Activated T-helper 1 cell treated with anti-CD3 and anti-CD28 coated beads, Interleukin-12 subunit alpha, Interleukin-12 subunit beta, Interleukin-2, Interleukin-4 antibody, amounts not matched to agents 30 ng/mL and 10 ng/mL and 1 ng/mL, durations not matched to agents 14 hours and 24 hours and 36 hours (primary cell): ENCODE measurements at regions not wholly inside any gene's neighbourhood (a gene's known extent, or its start where the extent isn't known, plus 50 kb on each side); places are given as distances from the start of the nearest gene placed in this dataset.
"Not testable (repeated sequence)": the region's sequence is repeated elsewhere in the genome, so short reads cannot be mapped to it uniquely, and the experiment has no call there.

ENCODE experiments used
- DNase-seq: peaks from one replicate; pipeline ENCODE4 v3.0.0; 2021; ENCODE audit warnings: low spot score
- H3K27ac Mint-ChIP-seq: one replicate; pipeline ENCODE4 v1.8.0; 2021; ENCODE audit warnings: mild to moderate bottlenecking, mixed read lengths
- H3K27me3 Mint-ChIP-seq: one replicate; pipeline ENCODE4 v1.8.0; 2022; ENCODE audit warnings: mild to moderate bottlenecking, moderate library complexity, mixed read lengths; ENCODE audit not compliant: insufficient read depth
- H3K36me3 Mint-ChIP-seq: one replicate; pipeline ENCODE4 v1.8.0; 2021; ENCODE audit warnings: low read depth, mixed read lengths
- H3K4me1 Mint-ChIP-seq: one replicate; pipeline ENCODE4 v1.8.0; 2021; ENCODE audit warnings: low read depth, mixed read lengths
- H3K4me3 Mint-ChIP-seq: one replicate; pipeline ENCODE4 v1.8.0; 2021; ENCODE audit warnings: mild to moderate bottlenecking, moderate library complexity, mixed read lengths
- H3K9me3 Mint-ChIP-seq: one replicate; pipeline ENCODE4 v1.8.0; 2021; ENCODE audit warnings: mixed read lengths
- intact Hi-C: fragments of 100-400 bp; cut with micrococcal nuclease; formaldehyde crosslinking; loops from one replicate; pipeline ENCODE4 v1.15.1; 2024

DNA sequence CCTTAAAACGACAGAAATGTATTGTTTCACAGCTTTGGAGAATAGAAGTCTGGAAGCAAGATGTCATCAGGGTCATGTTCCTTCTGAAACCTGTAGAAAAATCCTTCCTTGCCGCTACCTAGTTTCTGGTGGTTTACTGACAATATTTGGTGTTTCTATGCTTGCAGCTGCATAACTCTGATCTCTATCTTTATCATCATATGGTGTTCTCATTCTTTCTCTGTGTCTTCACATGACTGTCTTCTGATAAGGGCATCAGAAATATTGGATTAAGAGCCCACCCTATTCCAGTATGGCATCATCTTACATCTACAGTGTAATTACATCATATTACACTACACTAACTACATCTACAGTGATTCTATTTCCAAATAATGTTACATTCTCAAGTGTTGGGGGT lies 148.0 kb downstream of the MANEA start:
- intact Hi-C loops: no loop called here
- Mint-ChIP-seq H3K27ac (no peak overlapping the region), H3K4me3 (no peak overlapping the region), H3K9me3 (no peaks in the 10 kb centered on the region), H3K36me3 (no peaks in the 10 kb centered on the region), H3K27me3 (no peaks in the 10 kb centered on the region), H3K4me1 (no peaks in the 10 kb centered on the region)
- DNase-seq: no peak

- intact Hi-C loops: no loop called here
- no peak for DNase-seq
- H3K9me3 Mint-ChIP-seq: no peaks in the 10 kb centered on the region
These were observed 162.8 kb downstream of the MANEA start for GRCh38 chr6:95740157-95740556.

DNA sequence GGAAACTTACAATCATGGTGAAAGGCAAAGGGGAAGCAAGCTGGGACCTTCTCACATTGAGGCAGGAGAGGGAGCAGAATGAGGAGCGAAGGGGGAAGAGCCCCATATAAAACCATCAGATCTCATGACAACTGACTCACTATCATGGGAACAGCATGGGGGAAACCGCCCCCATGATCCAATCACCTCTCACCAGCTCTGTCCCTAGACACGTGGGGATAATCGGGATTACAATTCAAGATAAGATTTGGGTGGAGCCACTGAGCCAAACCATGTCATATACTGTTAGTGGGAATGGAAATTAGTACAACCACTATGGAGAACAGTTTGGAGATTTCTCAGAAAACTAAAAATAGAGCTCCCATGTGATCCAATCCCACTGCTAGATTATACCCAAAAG lies 163.7 kb downstream of the MANEA start:
- Mint-ChIP-seq H3K4me3 (no peak overlapping the region), H3K27ac (no peak overlapping the region), H3K4me1 (no peaks in the 10 kb centered on the region), H3K27me3 (no peaks in the 10 kb centered on the region), H3K36me3 (no peaks in the 10 kb centered on the region), H3K9me3 (no peaks in the 10 kb centered on the region)
- no peak for DNase-seq
- intact Hi-C loops: no loop called here

More at GRCh38 chr6:95740157-95740556, 162.8 kb downstream of the MANEA start:
- no peak overlapping the region for H3K4me3 Mint-ChIP-seq
- no peaks in the 10 kb centered on the region for H3K4me1 Mint-ChIP-seq
- H3K36me3 Mint-ChIP-seq: no peaks in the 10 kb centered on the region
- no peak overlapping the region for H3K27ac Mint-ChIP-seq
- H3K27me3 Mint-ChIP-seq: no peaks in the 10 kb centered on the region

GRCh38 chr6:95742767-95743289 lies 165.5 kb downstream of the MANEA start:
- no peaks in the 10 kb centered on the region for H3K36me3 Mint-ChIP-seq
- H3K4me3 Mint-ChIP-seq: no peak overlapping the region
- no peaks in the 10 kb centered on the region for H3K27me3 Mint-ChIP-seq
- H3K9me3 Mint-ChIP-seq: no peaks in the 10 kb centered on the region
- intact Hi-C loops: no loop called here
- DNase-seq: no peak
- H3K27ac Mint-ChIP-seq: no peak overlapping the region
- H3K4me1 Mint-ChIP-seq: no peaks in the 10 kb centered on the region

DNA sequence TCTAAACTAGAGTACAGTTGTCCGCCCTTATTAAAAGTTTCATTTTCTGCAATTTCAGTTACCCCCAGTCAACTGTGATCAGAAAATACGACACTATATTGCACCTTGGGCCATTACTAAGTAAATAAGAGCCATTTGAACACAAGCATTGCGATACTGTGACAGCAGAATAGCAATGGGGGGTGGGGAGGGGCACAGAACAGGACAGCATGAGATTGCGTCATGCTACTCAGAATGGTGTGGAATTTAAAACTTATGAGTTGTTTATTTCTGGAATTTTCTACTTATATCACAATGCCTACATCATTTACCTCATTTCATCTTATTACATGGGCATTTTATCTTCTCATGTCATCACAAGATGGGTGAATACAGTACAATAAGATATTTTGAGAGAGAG lies 166.3 kb downstream of the MANEA start:
- H3K27me3 Mint-ChIP-seq: no peaks in the 10 kb centered on the region
- no peaks in the 10 kb centered on the region for H3K9me3 Mint-ChIP-seq
- no peaks in the 10 kb centered on the region for H3K36me3 Mint-ChIP-seq
- no peaks in the 10 kb centered on the region for H3K4me1 Mint-ChIP-seq
- intact Hi-C loops: no loop called here
- no peak overlapping the region for H3K27ac Mint-ChIP-seq
- H3K4me3 Mint-ChIP-seq: no peak overlapping the region
- no peak for DNase-seq

DNA sequence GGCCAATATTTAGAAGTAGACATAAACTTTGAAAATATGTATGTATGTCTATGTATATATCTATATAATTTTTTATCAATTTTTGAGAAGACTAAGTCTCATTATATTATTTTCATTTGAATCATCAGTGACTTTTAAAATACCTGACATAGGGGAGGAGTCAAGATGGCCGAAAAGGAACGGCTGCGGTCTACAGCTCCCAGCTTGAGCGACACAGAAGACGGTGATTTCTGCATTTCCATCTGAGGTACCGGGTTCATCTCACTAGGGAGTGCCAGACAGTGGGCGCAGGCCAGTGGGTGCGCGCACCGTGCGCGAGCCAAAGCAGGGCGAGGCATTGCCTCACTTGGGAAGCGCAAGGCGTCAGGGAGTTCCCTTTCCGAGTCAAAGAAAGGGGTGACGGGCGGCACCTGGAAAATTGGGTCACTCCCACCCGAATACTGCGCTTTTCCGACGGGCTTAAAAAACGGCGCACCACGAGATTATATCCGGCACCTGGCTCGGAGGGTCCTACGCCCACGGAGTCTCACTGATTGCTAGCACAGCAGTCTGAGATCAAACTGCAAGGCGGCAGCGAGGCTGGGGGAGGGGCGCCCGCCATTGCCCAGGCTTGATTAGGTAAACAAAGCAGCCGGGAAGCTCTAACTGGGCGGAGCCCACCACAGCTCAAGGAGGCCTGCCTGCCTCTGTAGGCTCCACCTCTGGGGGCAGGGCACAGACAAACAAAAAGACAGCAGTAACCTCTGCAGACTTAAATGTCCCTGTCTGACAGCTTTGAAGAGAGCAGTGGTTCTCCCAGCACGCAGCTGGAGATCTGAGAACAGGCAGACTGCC lies 181.1 kb downstream of the MANEA start:
- H3K9me3 Mint-ChIP-seq, H3K4me3 Mint-ChIP-seq, H3K4me1 Mint-ChIP-seq, DNase-seq, H3K36me3 Mint-ChIP-seq, H3K27me3 Mint-ChIP-seq, H3K27ac Mint-ChIP-seq, intact Hi-C loops: not testable (repeated sequence)

DNA sequence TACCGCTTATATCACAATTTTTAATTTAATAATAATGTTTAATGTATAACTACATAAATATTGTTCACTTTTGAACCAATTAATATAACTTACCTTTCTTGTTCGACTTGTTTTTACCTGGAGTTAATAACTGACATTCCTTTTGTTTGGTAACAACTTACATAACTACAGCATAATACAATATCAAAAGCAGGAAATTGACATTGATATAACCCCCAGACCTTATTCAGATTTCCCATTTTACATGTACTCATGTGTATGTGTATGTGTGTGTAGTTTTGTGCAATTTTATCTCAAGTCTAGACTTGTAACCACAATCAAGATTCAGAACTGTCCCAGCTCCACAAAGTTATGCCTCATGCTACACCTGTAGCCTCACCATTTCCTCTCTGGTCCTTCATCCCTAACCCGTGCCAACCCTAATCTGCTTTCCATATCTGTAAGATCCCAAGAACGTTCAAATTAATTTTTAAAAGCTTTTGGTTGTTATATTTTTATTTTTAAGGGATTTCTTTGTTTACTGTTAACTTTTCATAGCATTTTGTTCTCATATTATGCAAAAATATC lies 190.6 kb downstream of the MANEA start:
- Mint-ChIP-seq H3K36me3 (no peaks in the 10 kb centered on the region), H3K27ac (no peak overlapping the region), H3K9me3 (no peaks in the 10 kb centered on the region), H3K27me3 (no peaks in the 10 kb centered on the region), H3K4me1 (no peaks in the 10 kb centered on the region), H3K4me3 (no peak overlapping the region)
- no peak for DNase-seq
- intact Hi-C loops: no loop called here

- Mint-ChIP-seq H3K4me3 (no peak overlapping the region), H3K4me1 (no peaks in the 10 kb centered on the region), H3K9me3 (no peaks in the 10 kb centered on the region), H3K36me3 (no peaks in the 10 kb centered on the region), H3K27me3 (no peaks in the 10 kb centered on the region), H3K27ac (no peak overlapping the region)
- intact Hi-C loops: no loop called here
- DNase-seq: no peak
These were observed 191.2 kb downstream of the MANEA start for GRCh38 chr6:95768539-95768938.

GRCh38 chr6:95777338-95777737 lies 200.0 kb downstream of the MANEA start:
- no peak overlapping the region for H3K4me3 Mint-ChIP-seq
- no peak overlapping the region for H3K27ac Mint-ChIP-seq
- H3K4me1 Mint-ChIP-seq: no peaks in the 10 kb centered on the region
- intact Hi-C loops: no loop called here
- DNase-seq: no peak
- H3K36me3 Mint-ChIP-seq: no peaks in the 10 kb centered on the region
- H3K9me3 Mint-ChIP-seq: no peaks in the 10 kb centered on the region
- H3K27me3 Mint-ChIP-seq: no peaks in the 10 kb centered on the region

GRCh38 chr6:95780037-95780436 lies 202.7 kb downstream of the MANEA start:
- H3K4me1 Mint-ChIP-seq: no peaks in the 10 kb centered on the region
- H3K36me3 Mint-ChIP-seq: no peaks in the 10 kb centered on the region
- H3K9me3 Mint-ChIP-seq: no peaks in the 10 kb centered on the region
- H3K27ac Mint-ChIP-seq: no peak overlapping the region
- H3K4me3 Mint-ChIP-seq: no peak overlapping the region
- intact Hi-C loops: no loop called here
- H3K27me3 Mint-ChIP-seq: no peaks in the 10 kb centered on the region
- no peak for DNase-seq

- no peak for DNase-seq
- H3K9me3 Mint-ChIP-seq: no peaks in the 10 kb centered on the region
- intact Hi-C loops: no loop called here
- no peak overlapping the region for H3K4me3 Mint-ChIP-seq
- H3K27ac Mint-ChIP-seq: no peak overlapping the region
- H3K27me3 Mint-ChIP-seq: no peaks in the 10 kb centered on the region
- H3K4me1 Mint-ChIP-seq: no peaks in the 10 kb centered on the region
- no peaks in the 10 kb centered on the region for H3K36me3 Mint-ChIP-seq
These were observed 206.7 kb downstream of the MANEA start for GRCh38 chr6:95784019-95784418.

DNA sequence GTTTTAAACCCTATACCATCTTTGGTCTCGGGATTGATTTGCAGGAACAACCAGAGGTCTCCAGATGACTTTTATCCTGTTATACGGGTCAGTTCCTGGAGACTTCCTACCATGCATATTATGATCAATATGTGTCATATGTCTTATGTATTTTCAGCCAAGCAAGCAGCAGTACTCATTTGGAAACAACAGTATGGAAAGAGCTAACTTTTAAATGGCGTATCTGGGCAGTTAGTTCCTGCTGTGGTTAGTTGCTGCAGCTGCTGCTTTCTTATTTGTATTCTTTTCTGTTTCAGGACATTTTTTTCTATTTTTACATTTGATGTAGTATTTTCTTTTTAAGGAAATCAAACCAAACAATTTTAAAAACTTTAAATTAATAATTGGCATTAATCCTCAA lies 207.5 kb downstream of the MANEA start:
- Mint-ChIP-seq H3K9me3 (no peaks in the 10 kb centered on the region), H3K4me1 (no peaks in the 10 kb centered on the region), H3K4me3 (no peak overlapping the region), H3K27me3 (no peaks in the 10 kb centered on the region), H3K36me3 (no peaks in the 10 kb centered on the region), H3K27ac (no peak overlapping the region)
- no peak for DNase-seq
- intact Hi-C loops: no loop called here

DNA sequence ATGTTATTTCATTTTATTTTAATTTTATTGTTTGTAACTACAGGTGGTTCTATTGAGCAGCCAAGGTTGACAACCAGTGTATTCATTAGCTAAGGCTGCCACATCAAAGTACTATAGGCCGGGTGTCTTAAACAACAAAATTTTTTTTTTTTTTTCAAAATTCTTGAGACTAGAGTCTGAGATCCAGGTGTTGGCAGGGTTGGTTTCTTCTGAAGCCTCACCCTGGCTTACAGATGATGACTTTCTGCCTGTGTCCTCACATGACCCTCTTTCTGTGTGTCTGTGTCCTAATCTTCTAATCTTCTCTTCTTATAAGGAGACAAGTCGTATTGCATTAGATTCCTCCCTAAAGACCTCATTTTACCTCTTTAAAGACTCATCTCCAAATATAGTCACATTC lies 208.4 kb downstream of the MANEA start:
- H3K4me1 Mint-ChIP-seq: no peaks in the 10 kb centered on the region
- H3K27ac Mint-ChIP-seq: no peak overlapping the region
- H3K27me3 Mint-ChIP-seq: no peaks in the 10 kb centered on the region
- no peak overlapping the region for H3K4me3 Mint-ChIP-seq
- H3K9me3 Mint-ChIP-seq: no peaks in the 10 kb centered on the region
- no peak for DNase-seq
- H3K36me3 Mint-ChIP-seq: no peaks in the 10 kb centered on the region
- intact Hi-C loops: no loop called here
